ENCODE measurements at regions not wholly inside any gene's neighbourhood (a gene's known extent, or its start where the extent isn't known, plus 50 kb on each side); places are given as distances from the start of the nearest gene placed in this dataset.

DNA sequence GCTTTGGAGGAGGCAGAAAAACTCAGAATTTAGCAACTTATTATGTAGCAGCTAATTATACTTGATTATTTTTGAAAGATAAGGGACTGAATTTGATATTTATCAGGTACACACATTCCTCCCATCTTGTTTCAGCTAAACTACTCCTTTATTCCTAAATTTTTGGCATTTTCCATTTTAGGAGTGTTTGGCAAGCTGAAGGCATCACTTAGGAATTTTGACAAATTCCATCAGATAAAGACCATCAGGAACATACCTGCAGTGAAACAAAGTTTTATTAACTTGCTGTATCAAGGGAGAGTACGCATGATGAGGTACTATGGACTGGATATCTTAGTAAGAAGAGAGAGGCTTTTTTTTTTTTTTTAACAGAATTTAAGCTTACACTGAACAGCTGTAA lies 1092.2 kb downstream of the PLA2G4A start:
- H3K9me3 ChIP-seq: no peaks in the 10 kb centered on the region
- ATAC-seq (no peak), FAIRE-seq (no peak), DNase-seq (ENCODE audit: low read depth in 1 of 2, low spot score in 1 of 2) (no peak)
- ChIA-PET CTCF (no interaction called here), POLR2A (no interaction called here)
- H3K4me1 ChIP-seq: no peaks in the 10 kb centered on the region
- no peak for TF ChIP-seq FOXS1 (CRISPR knock-in tag; IDR thresholded peaks at IDR 0.05)
- no peak for TF ChIP-seq KDM5A (IDR thresholded peaks at IDR 0.05)
- TF ChIP-seq, protein P1, sequence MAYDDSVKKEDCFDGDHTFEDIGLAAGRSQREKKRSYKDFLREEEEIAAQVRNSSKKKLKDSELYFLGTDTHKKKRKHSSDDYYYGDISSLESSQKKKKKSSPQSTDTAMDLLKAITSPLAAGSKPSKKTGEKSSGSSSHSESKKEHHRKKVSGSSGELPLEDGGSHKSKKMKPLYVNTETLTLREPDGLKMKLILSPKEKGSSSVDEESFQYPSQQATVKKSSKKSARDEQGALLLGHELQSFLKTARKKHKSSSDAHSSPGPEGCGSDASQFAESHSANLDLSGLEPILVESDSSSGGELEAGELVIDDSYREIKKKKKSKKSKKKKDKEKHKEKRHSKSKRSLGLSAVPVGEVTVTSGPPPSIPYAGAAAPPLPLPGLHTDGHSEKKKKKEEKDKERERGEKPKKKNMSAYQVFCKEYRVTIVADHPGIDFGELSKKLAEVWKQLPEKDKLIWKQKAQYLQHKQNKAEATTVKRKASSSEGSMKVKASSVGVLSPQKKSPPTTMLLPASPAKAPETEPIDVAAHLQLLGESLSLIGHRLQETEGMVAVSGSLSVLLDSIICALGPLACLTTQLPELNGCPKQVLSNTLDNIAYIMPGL (CRISPR knock-in tag; IDR thresholded peaks at IDR 0.05; ENCODE audit: borderline replicate concordance): no peak
- TF ChIP-seq NFE2L2 (conservative IDR thresholded peaks at IDR 0.05; ENCODE audit: low read length): no peak
- no peak for TF ChIP-seq ZFP36 (IDR thresholded peaks at IDR 0.05; ENCODE audit: borderline replicate concordance, partially characterized antibody)
- no peak for TF ChIP-seq RARB (CRISPR knock-in tag; IDR thresholded peaks at IDR 0.05)
- no peak for TF ChIP-seq FOSL2 (IDR thresholded peaks at IDR 0.05)
- TF ChIP-seq FOSL2 (CRISPR knock-in tag; IDR thresholded peaks at IDR 0.05): no peak
- TF ChIP-seq EP300 (IDR thresholded peaks at IDR 0.05): no peak
- TF ChIP-seq HEYL (CRISPR knock-in tag; IDR thresholded peaks at IDR 0.05): no peak
- TF ChIP-seq GATA3 (IDR thresholded peaks at IDR 0.05; ENCODE audit: borderline replicate concordance): no peak
- TF ChIP-seq PHF8 (IDR thresholded peaks at IDR 0.05; ENCODE audit: borderline replicate concordance, low read depth): no peak
- no peak for TF ChIP-seq RCOR1 (IDR thresholded peaks at IDR 0.05; ENCODE audit: low read depth, low read length)
- TF ChIP-seq, protein P2, sequence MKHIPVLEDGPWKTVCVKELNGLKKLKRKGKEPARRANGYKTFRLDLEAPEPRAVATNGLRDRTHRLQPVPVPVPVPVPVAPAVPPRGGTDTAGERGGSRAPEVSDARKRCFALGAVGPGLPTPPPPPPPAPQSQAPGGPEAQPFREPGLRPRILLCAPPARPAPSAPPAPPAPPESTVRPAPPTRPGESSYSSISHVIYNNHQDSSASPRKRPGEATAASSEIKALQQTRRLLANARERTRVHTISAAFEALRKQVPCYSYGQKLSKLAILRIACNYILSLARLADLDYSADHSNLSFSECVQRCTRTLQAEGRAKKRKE (CRISPR knock-in tag; IDR thresholded peaks at IDR 0.05; ENCODE audit: low read depth): no peak
- no peak overlapping the region for H3K4me2 ChIP-seq
- no peak overlapping the region for H3K4me3 ChIP-seq
- WGBS (ENCODE audit: missing lambda C conversion rate): 74% methylated on average over 1 of the region's 1 CpG
- H3K27ac ChIP-seq: no peak overlapping the region

DNA sequence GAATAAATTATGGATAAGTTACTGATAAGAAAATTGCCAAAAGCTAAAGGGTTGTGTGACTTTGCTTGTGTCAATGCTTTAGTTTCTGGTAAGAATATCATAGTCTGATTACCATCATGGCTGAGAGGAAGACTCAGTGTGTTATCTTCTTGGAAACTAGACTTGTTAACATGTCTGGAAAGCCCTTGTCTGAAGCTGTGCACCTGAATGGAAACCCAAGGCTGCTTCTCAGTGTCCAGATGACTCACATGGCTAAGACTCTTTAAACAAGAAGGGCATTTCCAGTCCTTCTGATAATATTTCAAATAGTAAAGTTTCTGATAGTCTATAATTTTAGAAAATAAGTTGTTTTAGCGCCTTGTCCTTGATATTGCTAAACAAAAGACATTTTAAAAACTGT lies 1092.7 kb downstream of the PLA2G4A start:
- FAIRE-seq: no peak
- WGBS (ENCODE audit: missing lambda C conversion rate): 29% methylated on average over 1 of the region's 1 CpG

DNA sequence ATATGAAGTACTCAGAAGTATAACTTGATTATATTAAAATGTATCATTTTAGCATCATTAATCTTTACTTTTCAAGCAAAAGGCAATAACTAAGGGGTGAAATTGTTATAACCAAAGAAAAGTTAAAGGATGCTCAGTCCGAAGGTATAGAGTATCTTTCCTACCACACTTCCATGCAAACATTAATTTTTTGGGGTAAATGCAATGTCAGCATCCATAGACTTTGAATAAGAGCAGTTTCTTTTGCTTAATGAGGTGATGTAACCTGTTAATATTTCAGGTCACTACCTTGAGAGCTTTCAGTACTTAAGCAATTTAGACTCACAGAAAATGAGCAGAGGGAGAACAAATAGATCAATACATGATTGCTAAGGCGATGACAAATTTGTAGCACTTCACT lies 1093.5 kb downstream of the PLA2G4A start:
- FAIRE-seq (no peak), ATAC-seq (no peak), DNase-seq (ENCODE audit: low read depth in 1 of 2, low spot score in 1 of 2) (no peak)
- Histone ChIP-seq H3K9me3 (no peaks in the 10 kb centered on the region), H3K4me2 (no peak overlapping the region), H3K4me3 (no peak overlapping the region), H3K27ac (no peak overlapping the region), H3K4me1 (no peaks in the 10 kb centered on the region)
- no peak for TF ChIP-seq TP53 (CRISPR knock-in tag; IDR thresholded peaks at IDR 0.05)
- peak; percentile 59 for TF ChIP-seq MAFK (IDR thresholded peaks at IDR 0.05; ENCODE audit: partially characterized antibody)
- ChIA-PET CTCF (no interaction called here), POLR2A (no interaction called here)
- WGBS (ENCODE audit: missing lambda C conversion rate): 52% methylated on average over 2 of the region's 2 CpGs

More for the DNA sequence above, 1092.7 kb downstream of the PLA2G4A start:
- ATAC-seq (no peak), DNase-seq (ENCODE audit: low read depth in 1 of 2, low spot score in 1 of 2) (peak in 1 of 2 experiments; percentile 9)
- CTCF ChIA-PET: no interaction called here
- POLR2A ChIA-PET: no interaction called here
- H3K4me3 ChIP-seq: no peak overlapping the region
- no peak overlapping the region for H3K4me2 ChIP-seq
- TF ChIP-seq NR3C1 (IDR thresholded peaks at IDR 0.05) (no peak), NFE2L2 (conservative IDR thresholded peaks at IDR 0.05; ENCODE audit: low read length) (no peak), HEYL (CRISPR knock-in tag; IDR thresholded peaks at IDR 0.05) (no peak), BHLHE40 (IDR thresholded peaks at IDR 0.05; ENCODE audit: low read depth, low read length) (no peak), RCOR1 (IDR thresholded peaks at IDR 0.05; ENCODE audit: low read depth, low read length) (no peak), ZC3H11A (IDR thresholded peaks at IDR 0.05) (no peak)
- TF ChIP-seq, protein P2 (CRISPR knock-in tag; IDR thresholded peaks at IDR 0.05; ENCODE audit: low read depth): no peak
- no peaks in the 10 kb centered on the region for H3K4me1 ChIP-seq
- H3K27ac ChIP-seq: no peak overlapping the region
- no peaks in the 10 kb centered on the region for H3K9me3 ChIP-seq

DNA sequence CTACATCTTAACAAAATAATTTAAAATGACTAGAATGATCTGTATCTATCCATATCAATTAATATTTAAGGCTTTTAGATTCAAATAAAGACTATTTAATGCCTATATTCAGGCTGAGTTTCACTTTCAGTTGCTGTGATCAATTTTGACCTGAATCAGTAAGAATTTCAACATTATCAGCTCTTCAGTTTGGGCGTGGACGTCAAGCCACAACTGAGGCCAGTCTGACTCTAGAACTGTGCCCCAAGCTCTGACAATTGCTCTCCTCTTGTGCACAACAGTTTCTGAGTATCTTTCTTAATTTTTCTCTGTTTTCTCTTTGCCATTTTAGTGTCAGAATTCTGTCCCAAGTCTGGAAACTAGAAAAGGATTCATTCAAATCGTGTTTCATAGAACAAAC lies 1095.5 kb downstream of the PLA2G4A start:
- 54% methylated on average over 3 of the region's 3 CpGs for WGBS (ENCODE audit: missing lambda C conversion rate)
- ChIA-PET POLR2A (no interaction called here), CTCF (no interaction called here)
- Histone ChIP-seq H3K4me2 (no peak overlapping the region), H3K9me3 (no peaks in the 10 kb centered on the region), H3K4me3 (no peak overlapping the region), H3K27ac (no peak overlapping the region), H3K4me1 (no peaks in the 10 kb centered on the region)
- FAIRE-seq: no peak
- no peak for ATAC-seq
- no peak for TF ChIP-seq CBX2 (IDR thresholded peaks at IDR 0.05; ENCODE audit: borderline replicate concordance, low read depth)
- TF ChIP-seq HOXA7 (CRISPR knock-in tag; IDR thresholded peaks at IDR 0.05): no peak
- TF ChIP-seq NFE2L2 (conservative IDR thresholded peaks at IDR 0.05; ENCODE audit: low read length): no peak
- no peak for DNase-seq (ENCODE audit: low read depth in 1 of 2, low spot score in 1 of 2)

Data from A549 (cell line).